ENCODE measurements at regions not wholly inside any gene's neighbourhood (a gene's known extent, or its start where the extent isn't known, plus 50 kb on each side); places are given as distances from the start of the nearest gene placed in this dataset.

DNA sequence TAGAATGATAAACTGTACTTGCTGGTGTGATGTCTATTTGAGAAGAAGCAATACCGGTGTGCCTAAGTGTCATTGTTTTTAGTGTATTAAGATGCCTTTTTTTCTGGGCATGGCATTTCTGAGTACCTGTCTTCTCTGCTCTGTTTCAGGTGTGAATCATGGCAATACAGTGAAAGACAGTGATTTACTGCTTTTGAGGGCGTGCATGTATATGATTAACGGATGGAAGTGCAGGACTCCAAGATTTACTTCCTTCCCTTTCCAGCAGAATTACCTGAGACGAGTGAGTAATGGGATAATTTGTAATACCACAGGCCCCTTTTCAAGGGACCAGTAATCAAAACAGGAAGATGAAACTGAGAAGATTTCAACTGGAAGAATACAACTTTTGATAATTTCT lies 315.8 kb downstream of the SOX4 start:
- TF ChIP-seq, protein P1, sequence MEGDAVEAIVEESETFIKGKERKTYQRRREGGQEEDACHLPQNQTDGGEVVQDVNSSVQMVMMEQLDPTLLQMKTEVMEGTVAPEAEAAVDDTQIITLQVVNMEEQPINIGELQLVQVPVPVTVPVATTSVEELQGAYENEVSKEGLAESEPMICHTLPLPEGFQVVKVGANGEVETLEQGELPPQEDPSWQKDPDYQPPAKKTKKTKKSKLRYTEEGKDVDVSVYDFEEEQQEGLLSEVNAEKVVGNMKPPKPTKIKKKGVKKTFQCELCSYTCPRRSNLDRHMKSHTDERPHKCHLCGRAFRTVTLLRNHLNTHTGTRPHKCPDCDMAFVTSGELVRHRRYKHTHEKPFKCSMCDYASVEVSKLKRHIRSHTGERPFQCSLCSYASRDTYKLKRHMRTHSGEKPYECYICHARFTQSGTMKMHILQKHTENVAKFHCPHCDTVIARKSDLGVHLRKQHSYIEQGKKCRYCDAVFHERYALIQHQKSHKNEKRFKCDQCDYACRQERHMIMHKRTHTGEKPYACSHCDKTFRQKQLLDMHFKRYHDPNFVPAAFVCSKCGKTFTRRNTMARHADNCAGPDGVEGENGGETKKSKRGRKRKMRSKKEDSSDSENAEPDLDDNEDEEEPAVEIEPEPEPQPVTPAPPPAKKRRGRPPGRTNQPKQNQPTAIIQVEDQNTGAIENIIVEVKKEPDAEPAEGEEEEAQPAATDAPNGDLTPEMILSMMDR (IDR thresholded peaks at IDR 0.05; ENCODE audit: insufficient read depth, low read depth, low read length), result no peak
- TF ChIP-seq EZH2 (IDR thresholded peaks at IDR 0.05; ENCODE audit: insufficient read depth, low read length), result no peak
